ENCODE measurements at regions not wholly inside any gene's neighbourhood (a gene's known extent, or its start where the extent isn't known, plus 50 kb on each side); places are given as distances from the start of the nearest gene placed in this dataset.

GRCh38 chr12:22797701-22798100, 172.7 kb downstream of the ETNK1 start:
- no peaks in the 10 kb centered on the region for H3K27me3 ChIP-seq
- no peaks in the 10 kb centered on the region for H3K4me1 ChIP-seq
- no peak overlapping the region for H3K27ac ChIP-seq
- no peak for ATAC-seq
- WGBS, 2 donors: 50 to 68% methylated on average over 2 of the region's 2 CpGs
- H3K36me3 ChIP-seq (replicated peaks in 1 of 2; ENCODE audit: insufficient read depth in 1 of 2, low read depth in 2 of 2): no peaks in the 10 kb centered on the region
- TF ChIP-seq POLR2A (IDR thresholded peaks at IDR 0.05) (no peak), CTCF (IDR thresholded peaks at IDR 0.05) (no peak)
- H3K4me3 ChIP-seq: no peak overlapping the region
- intact Hi-C loops (cut with DNase I): no loop called here
- no peaks in the 10 kb centered on the region for H3K9me3 ChIP-seq
- no peak for DNase-seq

DNA sequence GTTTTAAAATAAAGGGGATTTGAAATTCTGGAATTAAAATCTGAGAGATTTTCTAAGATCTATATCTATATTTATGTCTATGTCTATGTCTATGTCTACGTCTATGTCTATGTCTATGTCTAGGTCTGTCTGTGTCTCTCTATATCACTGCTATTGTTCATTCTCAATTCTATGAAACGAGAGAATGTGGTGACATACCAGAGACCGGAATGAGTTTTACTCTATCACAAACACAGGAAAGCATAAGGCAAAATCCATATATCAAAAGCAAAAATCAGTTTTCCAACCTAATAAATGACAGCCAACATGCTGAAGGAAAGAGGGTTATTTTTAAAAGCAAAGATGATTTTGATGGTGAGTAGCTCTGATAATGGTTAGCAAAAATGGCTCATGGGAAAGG, 173.1 kb downstream of the ETNK1 start:
- no peak overlapping the region for H3K4me3 ChIP-seq
- no peaks in the 10 kb centered on the region for H3K36me3 ChIP-seq (replicated peaks in 1 of 2; ENCODE audit: insufficient read depth in 1 of 2, low read depth in 2 of 2)
- H3K9me3 ChIP-seq: no peaks in the 10 kb centered on the region
- WGBS, 2 donors: 62 to 69% methylated on average over 3 of the region's 3 CpGs
- TF ChIP-seq POLR2A (IDR thresholded peaks at IDR 0.05) (no peak), CTCF (IDR thresholded peaks at IDR 0.05) (no peak)
- intact Hi-C loops (cut with DNase I): no loop called here
- ATAC-seq (no peak), DNase-seq (no peak)
- no peaks in the 10 kb centered on the region for H3K27me3 ChIP-seq
- H3K27ac ChIP-seq: no peak overlapping the region
- H3K4me1 ChIP-seq: no peaks in the 10 kb centered on the region

GRCh38 chr12:22799503-22799902, 174.5 kb downstream of the ETNK1 start:
- TF ChIP-seq POLR2A (IDR thresholded peaks at IDR 0.05): no peak
- TF ChIP-seq CTCF (IDR thresholded peaks at IDR 0.05): no peak
- DNase-seq: no peak
- no peak overlapping the region for H3K27ac ChIP-seq
- H3K4me3 ChIP-seq: no peak overlapping the region
- intact Hi-C loops (cut with DNase I): no loop called here
- H3K4me1 ChIP-seq: no peaks in the 10 kb centered on the region
- H3K9me3 ChIP-seq: no peaks in the 10 kb centered on the region
- no peaks in the 10 kb centered on the region for H3K36me3 ChIP-seq (replicated peaks in 1 of 2; ENCODE audit: insufficient read depth in 1 of 2, low read depth in 2 of 2)
- H3K27me3 ChIP-seq: no peaks in the 10 kb centered on the region
- no peak for ATAC-seq
- 49 to 59% methylated on average over 2 of the region's 2 CpGs for WGBS, 2 donors

DNA sequence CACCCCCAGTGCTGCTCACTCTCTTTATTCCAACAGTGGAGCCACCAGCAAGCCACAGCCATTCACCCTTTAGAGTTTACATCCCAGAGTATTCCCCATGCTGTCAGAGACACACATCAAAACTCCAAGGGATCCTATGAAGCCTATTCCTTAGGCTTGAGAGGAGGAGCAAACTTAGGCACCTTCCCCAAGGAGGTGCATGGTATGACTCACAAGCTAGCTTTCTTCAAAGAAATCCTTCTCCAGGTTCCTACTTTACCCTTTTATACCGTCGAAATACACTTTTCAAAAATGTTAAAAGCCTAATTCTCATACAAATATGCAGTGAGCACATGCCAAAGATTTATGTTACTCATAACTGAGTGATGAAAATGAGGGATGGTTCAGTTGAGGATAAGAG, 175.4 kb downstream of the ETNK1 start:
- intact Hi-C loops (cut with DNase I): no loop called here
- H3K4me3 ChIP-seq: no peak overlapping the region
- DNase-seq: no peak
- no peak for ATAC-seq
- WGBS, 2 donors: 31 to 59% methylated on average over 2 of the region's 2 CpGs
- H3K9me3 ChIP-seq: no peaks in the 10 kb centered on the region
- no peaks in the 10 kb centered on the region for H3K4me1 ChIP-seq
- no peaks in the 10 kb centered on the region for H3K36me3 ChIP-seq (replicated peaks in 1 of 2; ENCODE audit: insufficient read depth in 1 of 2, low read depth in 2 of 2)
- no peaks in the 10 kb centered on the region for H3K27me3 ChIP-seq
- TF ChIP-seq CTCF (IDR thresholded peaks at IDR 0.05) (no peak), POLR2A (IDR thresholded peaks at IDR 0.05) (no peak)
- H3K27ac ChIP-seq: no peak overlapping the region

- ATAC-seq: no peak
- no peak for DNase-seq
- no peaks in the 10 kb centered on the region for H3K4me1 ChIP-seq
- WGBS, 2 donors: 59 to 70% methylated on average over 4 of the region's 4 CpGs
- no peak overlapping the region for H3K4me3 ChIP-seq
- TF ChIP-seq POLR2A (IDR thresholded peaks at IDR 0.05) (no peak), CTCF (IDR thresholded peaks at IDR 0.05) (no peak)
- no peaks in the 10 kb centered on the region for H3K36me3 ChIP-seq (replicated peaks in 1 of 2; ENCODE audit: insufficient read depth in 1 of 2, low read depth in 2 of 2)
- intact Hi-C loops (cut with DNase I): no loop called here
- no peak overlapping the region for H3K27ac ChIP-seq
- H3K9me3 ChIP-seq: no peaks in the 10 kb centered on the region
- H3K27me3 ChIP-seq: no peaks in the 10 kb centered on the region
These were observed 178.1 kb downstream of the ETNK1 start for GRCh38 chr12:22802883-22803630.
